ENCODE measurements at regions not wholly inside any gene's neighbourhood (a gene's known extent, or its start where the extent isn't known, plus 50 kb on each side); places are given as distances from the start of the nearest gene placed in this dataset.

DNA sequence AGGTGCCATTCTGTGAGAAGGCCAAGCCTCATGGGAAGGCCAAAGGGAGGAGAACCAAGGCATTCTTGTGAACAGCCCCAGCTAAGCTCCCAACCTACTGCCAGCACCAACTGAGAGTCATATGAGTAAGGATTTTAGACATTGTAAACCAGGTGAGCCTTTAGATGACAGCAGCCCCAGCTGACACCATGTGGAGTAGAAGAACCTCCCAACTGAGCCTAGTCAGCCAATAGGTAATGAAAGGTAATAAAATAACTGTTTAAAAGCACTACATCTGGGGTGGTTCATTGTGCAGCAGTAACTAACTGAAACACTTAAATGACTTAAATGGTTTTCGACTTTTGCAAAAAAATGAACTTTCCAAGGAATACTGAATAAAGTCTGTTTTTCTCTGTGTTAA lies 172.6 kb upstream of the KIF2A start:
- H3K79me2 ChIP-seq (ENCODE audit: control insufficient read depth, low read length) = no peaks in the 10 kb centered on the region
- H3K9me2 ChIP-seq (replicated peaks; ENCODE audit: control insufficient read depth, low read length) = no peaks in the 10 kb centered on the region
- H3K4me3 ChIP-seq (ENCODE audit: low read length) = no peak overlapping the region
- no peaks in the 10 kb centered on the region for H3F3A ChIP-seq (ENCODE audit: control insufficient read depth, insufficient read depth)
- H4K20me1 ChIP-seq (ENCODE audit: control insufficient read depth, insufficient read depth, low read depth, low read length) = no peaks in the 10 kb centered on the region
- H3K27ac ChIP-seq (ENCODE audit: low read depth, low read length) = no peak overlapping the region
- H3K27me3 ChIP-seq (ENCODE audit: control insufficient read depth, low read length) = peaks cover 1% of the 10 kb centered on the region
- no peaks in the 10 kb centered on the region for H3K9me3 ChIP-seq (ENCODE audit: control insufficient read depth, insufficient read depth, low read length)
- peaks cover 3% of the 10 kb centered on the region; the same call in 1 of the 2 replicates for H3K4me1 ChIP-seq (ENCODE audit: control insufficient read depth, low read length)
- H3K36me3 ChIP-seq (ENCODE audit: control insufficient read depth, low read length) = no peaks in the 10 kb centered on the region
- H3K4me2 ChIP-seq (ENCODE audit: low read length) = no peak overlapping the region
- TF ChIP-seq, protein P1, sequence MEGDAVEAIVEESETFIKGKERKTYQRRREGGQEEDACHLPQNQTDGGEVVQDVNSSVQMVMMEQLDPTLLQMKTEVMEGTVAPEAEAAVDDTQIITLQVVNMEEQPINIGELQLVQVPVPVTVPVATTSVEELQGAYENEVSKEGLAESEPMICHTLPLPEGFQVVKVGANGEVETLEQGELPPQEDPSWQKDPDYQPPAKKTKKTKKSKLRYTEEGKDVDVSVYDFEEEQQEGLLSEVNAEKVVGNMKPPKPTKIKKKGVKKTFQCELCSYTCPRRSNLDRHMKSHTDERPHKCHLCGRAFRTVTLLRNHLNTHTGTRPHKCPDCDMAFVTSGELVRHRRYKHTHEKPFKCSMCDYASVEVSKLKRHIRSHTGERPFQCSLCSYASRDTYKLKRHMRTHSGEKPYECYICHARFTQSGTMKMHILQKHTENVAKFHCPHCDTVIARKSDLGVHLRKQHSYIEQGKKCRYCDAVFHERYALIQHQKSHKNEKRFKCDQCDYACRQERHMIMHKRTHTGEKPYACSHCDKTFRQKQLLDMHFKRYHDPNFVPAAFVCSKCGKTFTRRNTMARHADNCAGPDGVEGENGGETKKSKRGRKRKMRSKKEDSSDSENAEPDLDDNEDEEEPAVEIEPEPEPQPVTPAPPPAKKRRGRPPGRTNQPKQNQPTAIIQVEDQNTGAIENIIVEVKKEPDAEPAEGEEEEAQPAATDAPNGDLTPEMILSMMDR (IDR thresholded peaks at IDR 0.05; ENCODE audit: low read depth, low read length, poor library complexity, severe bottlenecking) = no peak
- TF ChIP-seq EZH2phosphoT487 (IDR thresholded peaks at IDR 0.05; ENCODE audit: borderline replicate concordance, low read length) = no peak

DNA sequence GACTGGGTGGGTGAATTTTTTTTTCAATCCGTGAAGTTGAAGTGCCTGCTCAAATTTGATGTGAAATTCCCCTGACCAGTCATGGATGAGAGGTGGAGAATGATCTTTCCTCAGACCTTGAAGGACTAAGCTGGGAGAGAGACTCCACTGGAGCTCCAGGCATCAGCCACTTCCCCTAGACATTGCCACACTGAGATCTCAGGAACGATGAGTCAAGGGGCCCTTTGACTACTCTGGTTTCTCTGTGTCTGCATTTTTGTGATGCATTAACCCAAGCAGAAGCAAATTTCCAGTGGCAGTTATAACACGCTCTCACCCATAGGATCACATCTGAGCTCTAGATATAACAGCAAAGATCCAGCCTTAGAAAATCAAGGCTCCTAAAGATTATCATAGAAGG lies 171.2 kb upstream of the KIF2A start:
- no peak overlapping the region for H3K4me3 ChIP-seq (ENCODE audit: low read length)
- no peaks in the 10 kb centered on the region for H3K4me1 ChIP-seq (ENCODE audit: control insufficient read depth, low read length)
- H3K36me3 ChIP-seq (ENCODE audit: control insufficient read depth, low read length) = no peaks in the 10 kb centered on the region
- no peaks in the 10 kb centered on the region for H3F3A ChIP-seq (ENCODE audit: control insufficient read depth, insufficient read depth)
- H3K4me2 ChIP-seq (ENCODE audit: low read length) = no peak overlapping the region
- H3K9me2 ChIP-seq (replicated peaks; ENCODE audit: control insufficient read depth, low read length) = no peaks in the 10 kb centered on the region
- TF ChIP-seq, protein P1 (IDR thresholded peaks at IDR 0.05; ENCODE audit: low read depth, low read length, poor library complexity, severe bottlenecking) = no peak
- TF ChIP-seq EZH2phosphoT487 (IDR thresholded peaks at IDR 0.05; ENCODE audit: borderline replicate concordance, low read length) = no peak
- H3K79me2 ChIP-seq (ENCODE audit: control insufficient read depth, low read length) = no peaks in the 10 kb centered on the region
- no peaks in the 10 kb centered on the region for H3K9me3 ChIP-seq (ENCODE audit: control insufficient read depth, insufficient read depth, low read length)
- H3K27ac ChIP-seq (ENCODE audit: low read depth, low read length) = no peak overlapping the region
- H4K20me1 ChIP-seq (ENCODE audit: control insufficient read depth, insufficient read depth, low read depth, low read length) = no peaks in the 10 kb centered on the region
- H3K27me3 ChIP-seq (ENCODE audit: control insufficient read depth, low read length) = peaks cover 3% of the 10 kb centered on the region

DNA sequence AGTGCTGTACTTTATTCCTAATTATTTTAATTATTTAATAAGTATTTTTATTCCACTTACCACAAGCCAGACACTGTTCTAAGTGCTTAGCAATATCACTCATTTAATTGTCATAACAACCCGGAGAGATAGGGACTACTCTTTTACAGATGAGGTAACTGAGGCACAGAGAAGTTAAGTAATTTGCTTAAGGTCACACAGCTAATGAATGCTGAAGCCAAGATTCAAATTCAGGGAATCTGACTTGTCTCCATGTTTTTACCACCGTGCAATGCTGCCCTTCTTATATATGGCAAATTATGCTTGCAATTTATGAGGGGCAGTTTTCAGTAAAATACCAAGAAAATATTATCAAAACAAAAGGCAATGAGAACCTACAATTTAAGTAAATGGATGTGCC lies 168.4 kb upstream of the KIF2A start:
- TF ChIP-seq, protein P1 (IDR thresholded peaks at IDR 0.05; ENCODE audit: low read depth, low read length, poor library complexity, severe bottlenecking) = no peak
- TF ChIP-seq EZH2phosphoT487 (IDR thresholded peaks at IDR 0.05; ENCODE audit: borderline replicate concordance, low read length) = no peak
- H3K36me3 ChIP-seq (ENCODE audit: control insufficient read depth, low read length) = no peaks in the 10 kb centered on the region
- no peaks in the 10 kb centered on the region for H3F3A ChIP-seq (ENCODE audit: control insufficient read depth, insufficient read depth)
- H3K9me2 ChIP-seq (replicated peaks; ENCODE audit: control insufficient read depth, low read length) = no peaks in the 10 kb centered on the region
- H4K20me1 ChIP-seq (ENCODE audit: control insufficient read depth, insufficient read depth, low read depth, low read length) = no peaks in the 10 kb centered on the region
- H3K4me3 ChIP-seq (ENCODE audit: low read length) = no peak overlapping the region
- H3K9me3 ChIP-seq (ENCODE audit: control insufficient read depth, insufficient read depth, low read length) = no peaks in the 10 kb centered on the region
- no peaks in the 10 kb centered on the region for H3K79me2 ChIP-seq (ENCODE audit: control insufficient read depth, low read length)
- H3K27me3 ChIP-seq (ENCODE audit: control insufficient read depth, low read length) = peaks cover 8% of the 10 kb centered on the region
- no peaks in the 10 kb centered on the region for H3K4me1 ChIP-seq (ENCODE audit: control insufficient read depth, low read length)
- no peak overlapping the region for H3K27ac ChIP-seq (ENCODE audit: low read depth, low read length)
- no peak overlapping the region for H3K4me2 ChIP-seq (ENCODE audit: low read length)

DNA sequence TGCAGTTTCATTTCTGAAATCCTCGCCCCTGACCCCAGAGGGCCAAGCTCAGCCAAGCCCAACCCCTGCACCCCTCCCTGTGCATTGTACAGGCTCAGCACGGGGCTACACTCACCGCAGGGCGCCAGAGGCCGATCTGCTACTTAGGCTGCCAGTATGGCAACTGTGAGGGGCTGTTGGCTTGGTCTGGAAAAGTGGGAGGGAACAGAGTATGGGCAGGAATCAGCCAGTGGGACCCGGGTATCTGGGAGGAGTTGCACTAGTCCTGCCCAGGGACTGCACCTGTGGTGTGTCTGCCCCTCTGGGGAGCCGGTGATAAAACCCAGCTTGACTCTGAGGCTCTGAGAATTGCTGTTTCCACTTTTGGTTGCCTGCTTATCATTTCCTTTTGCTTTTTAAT lies 167.4 kb upstream of the KIF2A start:
- no peaks in the 10 kb centered on the region for H3K36me3 ChIP-seq (ENCODE audit: control insufficient read depth, low read length)
- H3F3A ChIP-seq (ENCODE audit: control insufficient read depth, insufficient read depth) = no peaks in the 10 kb centered on the region
- TF ChIP-seq, protein P1 (IDR thresholded peaks at IDR 0.05; ENCODE audit: low read depth, low read length, poor library complexity, severe bottlenecking) = no peak
- no peak for TF ChIP-seq EZH2phosphoT487 (IDR thresholded peaks at IDR 0.05; ENCODE audit: borderline replicate concordance, low read length)
- no peak overlapping the region for H3K4me3 ChIP-seq (ENCODE audit: low read length)
- no peaks in the 10 kb centered on the region for H3K9me3 ChIP-seq (ENCODE audit: control insufficient read depth, insufficient read depth, low read length)
- no peaks in the 10 kb centered on the region for H3K79me2 ChIP-seq (ENCODE audit: control insufficient read depth, low read length)
- no peaks in the 10 kb centered on the region for H4K20me1 ChIP-seq (ENCODE audit: control insufficient read depth, insufficient read depth, low read depth, low read length)
- H3K27me3 ChIP-seq (ENCODE audit: control insufficient read depth, low read length) = peaks cover 8% of the 10 kb centered on the region
- no peak overlapping the region for H3K4me2 ChIP-seq (ENCODE audit: low read length)
- H3K27ac ChIP-seq (ENCODE audit: low read depth, low read length) = no peak overlapping the region
- H3K4me1 ChIP-seq (ENCODE audit: control insufficient read depth, low read length) = no peaks in the 10 kb centered on the region
- H3K9me2 ChIP-seq (replicated peaks; ENCODE audit: control insufficient read depth, low read length) = no peaks in the 10 kb centered on the region

Measured in DOHH2 (cell line).